ENCODE measurements at regions not wholly inside any gene's neighbourhood (a gene's known extent, or its start where the extent isn't known, plus 50 kb on each side); places are given as distances from the start of the nearest gene placed in this dataset.

- no peak for TF ChIP-seq CTCF (IDR thresholded peaks at IDR 0.05)
- no peak for TF ChIP-seq POLR2A (IDR thresholded peaks at IDR 0.05)
Observed at GRCh38 chr7:19290066-19290465, 144.8 kb upstream of the FERD3L start.

Measured in Peyer's patch (tissue), 4 donors.